HG03342 (cell line): ENCODE measurements at regions not wholly inside any gene's neighbourhood (a gene's known extent, or its start where the extent isn't known, plus 50 kb on each side); places are given as distances from the start of the nearest gene placed in this dataset.

Source experiments
- ATAC-seq: cut with Tn5 transposase; IDR thresholded peaks from one replicate; pipeline ENCODE4 v1.9.1; 2021; ENCODE audit warnings: mild to moderate bottlenecking, moderate library complexity; ENCODE audit not compliant: unreplicated experiment

GRCh38 chr14:101224356-101225156 is 321.0 kb upstream of the RTL1 start:
- no peak for ATAC-seq

DNA sequence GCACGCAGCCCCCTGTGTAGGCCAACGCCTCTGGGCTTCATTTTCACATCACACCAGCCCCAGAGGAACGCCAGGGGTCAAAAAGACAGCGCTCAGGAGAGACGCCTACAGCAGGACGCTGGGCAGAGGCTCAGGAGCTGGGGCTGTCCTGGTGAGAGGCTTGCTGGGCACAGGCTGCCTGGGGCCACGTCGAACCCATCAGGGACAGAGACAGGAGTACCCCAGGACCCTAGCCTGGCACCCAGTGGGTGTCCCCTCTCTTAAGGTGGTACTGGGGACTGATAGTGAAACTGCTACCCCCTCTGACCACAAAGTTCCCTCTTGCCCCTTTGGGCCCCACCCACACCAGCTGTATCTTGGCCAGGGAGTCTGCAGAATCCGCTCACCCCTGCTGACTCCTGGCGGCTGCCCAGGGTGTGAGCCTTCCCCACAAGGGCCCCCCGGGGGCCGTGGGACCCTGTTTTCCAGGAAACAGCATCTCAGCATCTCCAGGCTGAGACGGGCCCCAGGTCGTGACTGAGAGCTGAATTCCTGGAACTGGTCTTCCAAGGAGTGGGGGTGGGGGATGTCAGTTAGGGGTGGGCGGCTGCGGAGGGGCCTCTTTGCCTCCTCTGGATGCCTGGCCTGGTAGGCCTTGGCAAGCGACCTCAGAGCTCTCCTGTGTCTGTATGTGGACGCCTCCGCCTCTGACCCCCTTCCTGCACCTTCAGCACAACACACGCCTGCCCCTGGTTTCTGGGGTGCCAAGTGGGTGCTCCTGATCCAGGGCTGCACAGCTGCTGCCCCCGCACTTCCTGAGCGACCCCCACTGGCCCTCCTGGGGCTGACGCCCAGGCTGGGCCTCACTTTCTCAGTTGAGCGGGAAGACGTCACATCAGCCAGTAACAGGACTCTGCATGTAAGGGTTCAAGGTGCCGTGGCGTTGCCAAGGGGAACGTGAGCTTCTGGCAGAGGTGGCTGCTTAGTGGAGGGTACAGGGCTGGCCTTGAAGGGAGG is 321.9 kb upstream of the RTL1 start:
- no peak for ATAC-seq

- ATAC-seq, result no peak
Observed at GRCh38 chr14:101226265-101226602, 322.7 kb upstream of the RTL1 start.

DNA sequence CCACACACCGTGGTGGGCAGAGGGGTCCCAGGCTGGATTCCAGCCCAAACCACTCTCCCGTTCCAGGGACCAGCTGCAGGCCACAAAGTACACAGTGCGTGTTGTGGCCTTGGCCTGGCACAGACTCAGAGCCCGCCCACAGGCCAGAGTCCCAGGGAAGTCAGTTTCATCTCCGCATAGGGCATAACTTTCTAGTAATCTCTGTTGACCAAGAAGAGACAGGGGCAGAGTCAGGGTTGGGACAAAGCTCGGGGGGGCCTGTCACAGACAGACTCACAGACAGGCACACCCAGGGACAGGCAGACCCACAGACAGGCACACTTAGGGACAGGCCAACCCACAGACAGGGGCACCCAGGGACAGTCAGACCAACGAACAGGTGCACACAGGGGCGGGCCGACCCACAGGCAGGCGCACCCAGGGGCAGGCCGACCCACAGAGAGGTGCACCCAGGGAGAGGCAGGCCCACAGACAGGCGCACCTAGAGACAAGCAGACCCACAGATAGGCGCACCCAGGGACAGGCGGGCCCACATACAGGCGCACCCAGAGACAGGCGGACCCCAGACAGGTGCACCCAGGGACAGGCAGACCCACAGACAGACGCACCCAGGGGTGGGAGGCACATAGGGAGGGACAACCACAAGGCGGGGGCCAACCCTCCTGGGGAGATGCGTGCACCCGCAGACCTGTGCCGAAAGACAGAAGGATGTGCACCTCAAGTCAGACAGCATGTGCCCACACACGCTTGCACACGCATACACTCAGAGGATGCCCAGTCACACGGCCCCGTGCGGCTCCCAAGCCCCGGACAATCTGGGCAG is 323.3 kb upstream of the RTL1 start:
- ATAC-seq, result no peak

GRCh38 chr14:101227611-101228594 is 324.4 kb upstream of the RTL1 start:
- no peak for ATAC-seq

DNA sequence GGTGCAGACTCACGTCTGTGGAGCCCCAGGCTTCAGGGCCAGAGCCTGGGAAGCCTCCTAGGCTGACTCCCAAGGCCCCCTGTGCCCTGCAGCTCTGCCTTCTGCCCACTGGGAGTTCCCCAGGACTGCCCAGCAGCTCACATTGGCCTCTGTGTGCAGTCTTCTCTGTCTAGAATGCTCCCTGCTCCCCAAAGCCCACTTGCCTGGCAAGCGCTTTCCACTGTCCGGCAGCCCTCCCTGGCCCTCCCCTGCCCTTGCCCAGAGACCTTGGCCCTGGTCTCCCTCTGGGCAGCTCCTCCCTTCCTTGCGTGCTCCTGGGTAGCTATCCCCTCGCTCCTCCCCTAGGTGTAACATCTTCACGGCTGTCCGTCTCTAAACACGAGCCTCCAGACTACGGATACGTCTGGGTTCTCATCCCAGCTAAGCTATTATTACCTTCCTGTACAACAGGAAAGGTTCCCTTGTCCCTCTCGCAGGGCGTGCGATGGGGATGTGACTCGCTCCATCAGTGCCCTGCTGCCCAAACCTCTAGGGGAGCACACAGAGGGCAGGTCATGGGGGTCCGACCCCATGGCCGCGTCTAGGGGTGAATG is 325.5 kb upstream of the RTL1 start:
- ATAC-seq, result no peak

- no peak for ATAC-seq
Observed at GRCh38 chr14:101229666-101230065, 326.1 kb upstream of the RTL1 start.

- ATAC-seq, result no peak
Observed at GRCh38 chr14:101230161-101230850, 326.8 kb upstream of the RTL1 start.

- ATAC-seq, result no peak
Observed at GRCh38 chr14:101230851-101231550, 327.5 kb upstream of the RTL1 start.

GRCh38 chr14:101231828-101232227 is 328.3 kb upstream of the RTL1 start:
- ATAC-seq, result no peak

DNA sequence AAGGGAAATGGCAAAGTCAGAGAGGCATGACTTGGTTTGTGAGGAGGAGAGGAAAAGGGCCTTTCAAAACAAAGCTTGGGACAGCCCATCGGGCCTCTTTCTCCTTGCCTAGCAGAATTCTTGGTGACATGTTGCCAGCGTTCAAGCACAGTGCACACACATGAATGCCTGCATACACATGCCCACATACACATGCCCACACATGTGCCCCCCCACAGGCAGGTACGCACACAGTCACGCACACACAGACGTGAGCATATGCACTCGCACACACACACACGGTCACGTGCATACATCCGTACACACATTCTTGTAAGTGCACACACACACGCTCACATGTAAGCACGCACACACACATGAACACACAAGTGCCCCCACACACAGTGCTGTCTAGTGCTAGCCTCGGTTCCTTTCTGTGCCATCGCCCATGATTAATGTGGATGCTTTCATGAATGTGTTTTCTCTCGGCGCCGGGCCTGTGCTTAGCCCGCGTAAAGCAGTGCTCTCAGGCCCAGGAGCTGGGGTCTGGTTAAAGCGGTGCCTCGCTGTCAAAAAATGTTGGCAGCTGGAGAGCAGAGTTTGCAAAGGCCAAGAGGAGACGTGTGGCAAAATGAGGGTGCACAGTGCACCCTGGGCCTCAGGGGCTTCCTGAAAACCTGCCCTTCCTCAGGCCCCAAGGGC is 328.8 kb upstream of the DIO3 start:
- ATAC-seq, result no peak

DNA sequence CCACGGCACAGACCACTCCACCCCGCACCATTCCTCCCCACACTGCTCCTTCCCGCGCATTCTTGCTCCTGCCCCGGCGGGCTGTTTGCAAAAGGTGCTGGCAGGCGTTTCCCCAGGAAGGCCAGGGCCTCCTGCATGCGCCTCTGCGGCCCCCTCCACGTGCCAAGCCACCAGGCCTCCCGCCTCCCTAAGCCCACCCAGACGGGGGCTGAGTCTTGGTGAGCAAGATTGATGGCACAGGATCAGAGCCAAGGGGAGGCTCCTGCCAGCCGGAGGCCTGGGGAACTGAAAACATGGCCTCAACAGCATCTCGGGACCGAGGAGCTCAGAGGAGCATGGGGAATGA is 328.3 kb upstream of the DIO3 start:
- ATAC-seq, result no peak

DNA sequence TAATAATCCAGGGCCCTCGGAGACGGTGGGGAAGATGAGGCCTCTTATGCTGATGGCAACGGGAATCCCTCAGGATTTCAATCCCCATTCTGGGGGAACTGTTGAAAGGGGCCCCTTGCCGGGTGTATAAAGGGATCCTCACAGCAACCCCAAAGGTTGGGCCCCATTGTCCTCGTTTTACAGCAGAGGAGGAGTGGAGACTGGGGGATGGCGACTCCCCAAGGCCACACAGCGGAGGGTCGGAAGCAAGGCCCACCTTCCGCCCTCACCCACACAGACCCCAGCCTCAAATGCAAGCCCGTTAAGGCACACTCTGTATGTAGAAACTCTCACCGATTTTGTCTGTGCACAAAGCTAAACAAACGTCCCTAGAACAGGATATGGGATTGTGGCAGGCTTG is 327.9 kb upstream of the DIO3 start:
- no peak for ATAC-seq

GRCh38 chr14:101233808-101234207 is 327.5 kb upstream of the DIO3 start:
- no peak for ATAC-seq

- ATAC-seq, result no peak
Observed at GRCh38 chr14:101234244-101234937, 326.9 kb upstream of the DIO3 start.

DNA sequence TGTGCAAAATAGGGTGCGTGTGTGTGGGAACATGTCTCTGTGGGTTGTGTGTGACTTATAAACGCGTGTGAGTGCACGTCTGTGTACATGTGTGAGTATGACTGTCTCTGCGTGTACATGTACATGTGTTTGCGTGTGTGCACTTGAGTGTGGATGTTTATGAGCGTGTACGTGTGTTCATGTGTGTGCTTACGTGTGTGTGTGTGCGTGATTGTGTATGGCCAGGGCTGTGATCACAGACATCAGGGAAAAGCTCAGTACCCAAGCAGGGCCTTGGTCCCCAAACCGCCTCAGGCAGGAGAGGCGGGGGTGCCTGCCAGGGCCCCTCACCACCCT is 326.3 kb upstream of the DIO3 start:
- ATAC-seq, result no peak

- ATAC-seq, result no peak
Observed at GRCh38 chr14:101235335-101236103, 325.8 kb upstream of the DIO3 start.
